ENCODE measurements at regions not wholly inside any gene's neighbourhood (a gene's known extent, or its start where the extent isn't known, plus 50 kb on each side); places are given as distances from the start of the nearest gene placed in this dataset.

DNA sequence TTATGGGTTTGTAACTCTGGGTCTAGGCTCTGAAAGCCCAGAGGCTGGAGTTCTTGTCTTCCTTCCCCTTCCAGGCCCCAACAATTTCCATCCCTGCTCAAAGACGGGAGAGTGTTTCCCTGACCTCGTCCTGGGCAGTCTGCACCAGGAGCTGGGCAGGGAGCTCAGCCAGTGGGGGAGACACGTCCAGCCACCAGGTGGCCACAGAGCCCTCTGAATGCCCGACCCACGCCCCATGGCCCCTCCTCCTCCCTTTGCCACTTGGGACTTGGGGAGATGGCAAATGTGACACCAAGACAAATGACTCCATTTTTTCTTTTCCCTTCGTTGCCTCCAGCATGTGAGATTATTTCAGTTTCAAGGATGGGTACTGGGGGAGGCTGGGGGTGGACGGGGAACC, 159.9 kb upstream of the AJAP1 start:
- no peak overlapping the region for H3K4ac ChIP-seq (ENCODE audit: low read depth, low read length)
- no peak overlapping the region for H3K27ac ChIP-seq (ENCODE audit: insufficient read depth, low read length)
- no peak overlapping the region for H3K56ac ChIP-seq (ENCODE audit: extremely low read depth, insufficient read depth, low read length)
- in situ Hi-C loops (cut with MboI; ENCODE audit: low sequenced_read_pairs) = no loop called here
- H3K14ac ChIP-seq (replicated peaks; ENCODE audit: low read depth, low read length) = no peak overlapping the region
- DNase-seq (no peak), ATAC-seq (ENCODE audit: low read depth) (no peak)
- no peak overlapping the region for H3K4me2 ChIP-seq (ENCODE audit: low read depth, low read length)
- no peak overlapping the region for H4K91ac ChIP-seq (ENCODE audit: insufficient read depth, low read depth, low read length)
- H2BK15ac ChIP-seq (ENCODE audit: low read depth, low read length) = no peak overlapping the region
- ChIA-PET POLR2A (ENCODE audit: unreplicated experiment) (no interaction called here), CTCF (no interaction called here)
- no peak overlapping the region for H4K8ac ChIP-seq (ENCODE audit: low read depth in 2 of 2, low read length in 2 of 2)
- H2BK5ac ChIP-seq (ENCODE audit: low read depth, low read length, poor library complexity, severe bottlenecking) = no peak overlapping the region
- TF ChIP-seq MAFK (IDR thresholded peaks at IDR 0.05; ENCODE audit: low read depth, low read length) (no peak), CHD1 (IDR thresholded peaks at IDR 0.05; ENCODE audit: low read depth, low read length) (no peak), ELK1 (IDR thresholded peaks at IDR 0.05; ENCODE audit: borderline replicate concordance, low read depth, low read length) (no peak), NFE2L2 (IDR thresholded peaks at IDR 0.05; ENCODE audit: low read depth, low read length) (no peak), RFX5 (IDR thresholded peaks at IDR 0.05; ENCODE audit: low read depth, low read length) (no peak), CEBPB (IDR thresholded peaks at IDR 0.05; ENCODE audit: low read depth, low read length) (no peak), SMC3 (IDR thresholded peaks at IDR 0.05; ENCODE audit: low read depth, low read length) (no peak), MXI1 (IDR thresholded peaks at IDR 0.05; ENCODE audit: borderline replicate concordance, low read depth, low read length) (no peak), CTCF (conservative IDR thresholded peaks at IDR 0.05; ENCODE audit: low read depth, low read length) (no peak), BHLHE40 (IDR thresholded peaks at IDR 0.05; ENCODE audit: low read depth, low read length) (no peak)
- TF ChIP-seq, protein P1, sequence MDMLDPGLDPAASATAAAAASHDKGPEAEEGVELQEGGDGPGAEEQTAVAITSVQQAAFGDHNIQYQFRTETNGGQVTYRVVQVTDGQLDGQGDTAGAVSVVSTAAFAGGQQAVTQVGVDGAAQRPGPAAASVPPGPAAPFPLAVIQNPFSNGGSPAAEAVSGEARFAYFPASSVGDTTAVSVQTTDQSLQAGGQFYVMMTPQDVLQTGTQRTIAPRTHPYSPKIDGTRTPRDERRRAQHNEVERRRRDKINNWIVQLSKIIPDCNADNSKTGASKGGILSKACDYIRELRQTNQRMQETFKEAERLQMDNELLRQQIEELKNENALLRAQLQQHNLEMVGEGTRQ (IDR thresholded peaks at IDR 0.05; ENCODE audit: low read depth, low read length) = no peak
- no peak overlapping the region for H2AK5ac ChIP-seq (ENCODE audit: low read depth, low read length)
- H2AFZ ChIP-seq (replicated peaks; ENCODE audit: low read length, poor library complexity) = no peak overlapping the region
- no peak overlapping the region for H3K23ac ChIP-seq (ENCODE audit: low read depth, low read length)
- no peaks in the 10 kb centered on the region for H3K79me1 ChIP-seq (ENCODE audit: low read depth in 1 of 2, low read length in 2 of 2)
- no peak overlapping the region for H2BK120ac ChIP-seq (ENCODE audit: low read depth, low read length)
- H3K9ac ChIP-seq (ENCODE audit: low read depth, low read length) = no peak overlapping the region
- H3K9me3 ChIP-seq (ENCODE audit: control insufficient read depth, insufficient read depth, low read length) = peaks cover 50% of the 10 kb centered on the region
- 0% methylated on average over 2 of the region's 7 CpGs; no CpG with 5 or more reads in 1 of the 2 experiments for WGBS, 2 experiments (ENCODE audit: extremely low coverage in 2 of 2, insufficient read length in 1 of 2)
- no peaks in the 10 kb centered on the region for H3K36me3 ChIP-seq (ENCODE audit: control insufficient read depth, insufficient read depth, low read length)
- no peaks in the 10 kb centered on the region for H3K4me1 ChIP-seq (ENCODE audit: control insufficient read depth, insufficient read depth, low read length)
- dilution Hi-C loops (cut with HindIII; ENCODE audit: low sequenced_read_pairs, unreplicated experiment) = no loop called here
- no peak overlapping the region for H4K5ac ChIP-seq (ENCODE audit: low read depth, low read length)
- intact Hi-C loops (cut with micrococcal nuclease) = no loop called here
- no peak overlapping the region for H3K18ac ChIP-seq (ENCODE audit: low read depth, low read length)
- no peak overlapping the region for H2AK9ac ChIP-seq (replicated peaks; ENCODE audit: low read depth, low read length, poor library complexity)
- no TSS peak for BruUV-seq (replicated peaks)
- no peak overlapping the region for H3K4me3 ChIP-seq (ENCODE audit: insufficient read depth, low read depth, low read length)
- H3K9me1 ChIP-seq (ENCODE audit: insufficient read depth, low read length) = no peaks in the 10 kb centered on the region
- no peaks in the 10 kb centered on the region for H3K27me3 ChIP-seq (ENCODE audit: control insufficient read depth, insufficient read depth, low read length)
- H4K20me1 ChIP-seq (ENCODE audit: insufficient read depth, low read length) = no peaks in the 10 kb centered on the region
- no peak overlapping the region for H2BK20ac ChIP-seq (ENCODE audit: low read depth, low read length)
